Endodermal cell (in vitro differentiated cells): ENCODE measurements at regions not wholly inside any gene's neighbourhood (a gene's known extent, or its start where the extent isn't known, plus 50 kb on each side); places are given as distances from the start of the nearest gene placed in this dataset.
A peak's percentile ranks its signal among the peaks of the same experiment; 100 is the strongest.

ENCODE experiments used
- DNase-seq: peaks from one replicate; pipeline ENCODE4 v3.0.0-alpha.2; 2017
- H3K27ac ChIP-seq: 2 replicates; pipeline ENCODE4 v1.5.1; 2013; ENCODE audit warnings: mild to moderate bottlenecking, low read depth, low read length, moderate library complexity
- H3K27me3 ChIP-seq: 2 replicates; pipeline ENCODE4 v1.6.1; 2013; ENCODE audit warnings: mild to moderate bottlenecking, low read length, moderate library complexity; ENCODE audit not compliant: insufficient read depth, control insufficient read depth, poor library complexity, severe bottlenecking
- H3K36me3 ChIP-seq: 2 replicates; pipeline ENCODE4 v1.7.0; 2013; ENCODE audit warnings: mild to moderate bottlenecking, low read length, moderate library complexity; ENCODE audit not compliant: control insufficient read depth, insufficient read depth
- H3K4me1 ChIP-seq: one replicate; pipeline ENCODE4 v1.7.0; 2013; ENCODE audit warnings: low read length; ENCODE audit not compliant: control insufficient read depth, insufficient read depth
- H3K4me3 ChIP-seq: 2 replicates; pipeline ENCODE4 v1.5.1; 2013; ENCODE audit warnings: mild to moderate bottlenecking, low read length, moderate library complexity
- H3K9ac ChIP-seq: 2 replicates; pipeline ENCODE4 v1.6.1; 2013; ENCODE audit warnings: mild to moderate bottlenecking, low read length, moderate library complexity; ENCODE audit not compliant: poor library complexity, severe bottlenecking; ENCODE audit errors: extremely low read depth
- H3K9me3 ChIP-seq: 2 replicates; pipeline ENCODE4 v1.6.1; 2013; ENCODE audit warnings: mild to moderate bottlenecking, low read length, moderate library complexity; ENCODE audit not compliant: control insufficient read depth
- H3K27ac Mint-ChIP-seq: 2 replicates; pipeline ENCODE4 v1.8.0; 2020; ENCODE audit warnings: mixed read lengths
- H3K27me3 Mint-ChIP-seq: 2 replicates; pipeline ENCODE4 v1.8.0; 2021; ENCODE audit warnings: mild to moderate bottlenecking, mixed read lengths; ENCODE audit not compliant: insufficient read depth
- H3K36me3 Mint-ChIP-seq: 2 replicates; pipeline ENCODE4 v1.8.0; 2020; ENCODE audit warnings: low read depth, mixed read lengths
- H3K4me1 Mint-ChIP-seq: 2 replicates; pipeline ENCODE4 v1.8.0; 2020; ENCODE audit warnings: mixed read lengths
- H3K4me3 Mint-ChIP-seq: 2 replicates; pipeline ENCODE4 v1.8.0; 2020; ENCODE audit warnings: mild to moderate bottlenecking, moderate library complexity, mixed read lengths
- H3K9me3 Mint-ChIP-seq: 2 replicates; pipeline ENCODE4 v1.8.0; 2020; ENCODE audit warnings: mild to moderate bottlenecking, mixed read lengths
- WGBS, 2 experiments: methylation state at CpG; one replicate each; pipeline versions ENCODE4 v1.1.5 to v1.1.7; 2013; ENCODE audit warnings: missing lambda C conversion rate in 2 of 2, mixed read lengths in 1 of 2; ENCODE audit not compliant: insufficient coverage in 1 of 2, insufficient read length in 1 of 2; 5-methylcytosine and 5-hydroxymethylcytosine counted together
- TF ChIP-seq, protein P1 (sequence below): fragments of 200-600 bp; sonication (generic); conservative IDR thresholded peaks from 2 replicates; pipeline ENCODE4 v1.5.0; 2021; ENCODE audit warnings: antibody characterized with exemption, mild to moderate bottlenecking

- no peaks in the 10 kb centered on the region for H3K9me3 ChIP-seq
- Mint-ChIP-seq H3K9me3 (peaks cover 3% of the 10 kb centered on the region), H3K36me3 (no peaks in the 10 kb centered on the region), H3K4me1 (peaks cover 35% of the 10 kb centered on the region), H3K4me3 (no peak overlapping the region), H3K27ac (no peak overlapping the region), H3K27me3 (peaks cover 2% of the 10 kb centered on the region)
- TF ChIP-seq, protein P1, sequence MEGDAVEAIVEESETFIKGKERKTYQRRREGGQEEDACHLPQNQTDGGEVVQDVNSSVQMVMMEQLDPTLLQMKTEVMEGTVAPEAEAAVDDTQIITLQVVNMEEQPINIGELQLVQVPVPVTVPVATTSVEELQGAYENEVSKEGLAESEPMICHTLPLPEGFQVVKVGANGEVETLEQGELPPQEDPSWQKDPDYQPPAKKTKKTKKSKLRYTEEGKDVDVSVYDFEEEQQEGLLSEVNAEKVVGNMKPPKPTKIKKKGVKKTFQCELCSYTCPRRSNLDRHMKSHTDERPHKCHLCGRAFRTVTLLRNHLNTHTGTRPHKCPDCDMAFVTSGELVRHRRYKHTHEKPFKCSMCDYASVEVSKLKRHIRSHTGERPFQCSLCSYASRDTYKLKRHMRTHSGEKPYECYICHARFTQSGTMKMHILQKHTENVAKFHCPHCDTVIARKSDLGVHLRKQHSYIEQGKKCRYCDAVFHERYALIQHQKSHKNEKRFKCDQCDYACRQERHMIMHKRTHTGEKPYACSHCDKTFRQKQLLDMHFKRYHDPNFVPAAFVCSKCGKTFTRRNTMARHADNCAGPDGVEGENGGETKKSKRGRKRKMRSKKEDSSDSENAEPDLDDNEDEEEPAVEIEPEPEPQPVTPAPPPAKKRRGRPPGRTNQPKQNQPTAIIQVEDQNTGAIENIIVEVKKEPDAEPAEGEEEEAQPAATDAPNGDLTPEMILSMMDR, result no peak
- H3K27me3 ChIP-seq, result no peaks in the 10 kb centered on the region
- WGBS, 2 experiments, result 89 to 91% methylated on average over 5 to 6 of the region's 6 CpGs
- no peaks in the 10 kb centered on the region for H3K4me1 ChIP-seq
- no peak for DNase-seq
- no peak overlapping the region for H3K27ac ChIP-seq
- H3K4me3 ChIP-seq, result no peak overlapping the region
- H3K36me3 ChIP-seq, result no peaks in the 10 kb centered on the region
- no peak overlapping the region for H3K9ac ChIP-seq
These were observed 509.0 kb downstream of the CD83 start for GRCh38 chr6:14626556-14626955.

DNA sequence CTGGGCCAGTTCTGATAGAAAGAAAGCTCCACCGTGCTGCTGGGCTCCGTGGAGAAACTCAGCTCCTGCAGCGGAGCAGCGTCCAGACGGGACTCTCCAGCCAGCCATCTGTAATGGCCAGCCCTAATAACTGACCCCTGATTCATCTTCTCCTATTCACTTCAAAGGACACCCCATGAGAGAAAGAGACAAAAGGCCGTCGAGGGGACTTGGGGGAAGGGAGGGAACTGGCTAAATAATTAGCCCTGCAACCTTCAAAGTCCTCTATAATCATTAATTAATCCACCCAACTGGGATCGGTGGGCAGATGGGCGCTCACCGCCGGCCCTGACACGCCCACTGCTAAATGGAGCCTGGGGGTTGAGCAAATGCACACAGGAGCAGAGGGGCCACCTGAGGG lies 512.4 kb downstream of the CD83 start:
- no peaks in the 10 kb centered on the region for H3K4me1 ChIP-seq
- TF ChIP-seq, protein P1, result no peak
- Mint-ChIP-seq H3K4me3 (no peak overlapping the region), H3K27ac (no peak overlapping the region), H3K9me3 (peaks cover 3% of the 10 kb centered on the region), H3K4me1 (peaks cover 17% of the 10 kb centered on the region), H3K36me3 (no peaks in the 10 kb centered on the region), H3K27me3 (peaks cover 2% of the 10 kb centered on the region)
- H3K36me3 ChIP-seq, result no peaks in the 10 kb centered on the region
- H3K27ac ChIP-seq, result peak overlapping the region; percentile 68
- no peak for DNase-seq
- no peaks in the 10 kb centered on the region for H3K9me3 ChIP-seq
- no peaks in the 10 kb centered on the region for H3K27me3 ChIP-seq
- no peak overlapping the region for H3K9ac ChIP-seq
- WGBS, 2 experiments, result 84% methylated on average over 12 of the region's 12 CpGs; no CpG with 5 or more reads in 1 of the 2 experiments
- H3K4me3 ChIP-seq, result no peak overlapping the region

- no peak overlapping the region for H3K4me3 ChIP-seq
- H3K27me3 ChIP-seq, result no peaks in the 10 kb centered on the region
- Mint-ChIP-seq H3K4me3 (no peak overlapping the region), H3K27me3 (peaks cover 2% of the 10 kb centered on the region), H3K36me3 (no peaks in the 10 kb centered on the region), H3K27ac (no peak overlapping the region), H3K9me3 (no peaks in the 10 kb centered on the region), H3K4me1 (peaks cover 14% of the 10 kb centered on the region)
- TF ChIP-seq, protein P1, result no peak
- H3K9me3 ChIP-seq, result no peaks in the 10 kb centered on the region
- no peaks in the 10 kb centered on the region for H3K36me3 ChIP-seq
- no peak overlapping the region for H3K27ac ChIP-seq
- 81 to 84% methylated on average over 3 of the region's 3 CpGs for WGBS, 2 experiments
- no peak overlapping the region for H3K9ac ChIP-seq
- no peak for DNase-seq
- no peaks in the 10 kb centered on the region for H3K4me1 ChIP-seq
These were observed 515.9 kb downstream of the CD83 start for GRCh38 chr6:14633479-14633878.
